H1 (cell line): ENCODE measurements at regions not wholly inside any gene's neighbourhood (a gene's known extent, or its start where the extent isn't known, plus 50 kb on each side); places are given as distances from the start of the nearest gene placed in this dataset.

Experiments used
- CTCF ChIA-PET: fragments of 300-600 bp; sonication (Branson Sonifier 250); formaldehyde crosslinking; loops from one replicate; lab custom pipeline; 2021; ENCODE audit not compliant: partially characterized antibody; lab: Charles Lee
- POLR2A ChIA-PET: fragments of 300-600 bp; sonication (Branson Sonifier 250); formaldehyde crosslinking; loops from one replicate; lab custom pipeline; 2021; ENCODE audit warnings: inconsistent platforms; ENCODE audit not compliant: partially characterized antibody; lab: Charles Lee
- DNase-seq, 2 experiments: peaks; one replicate each; pipeline versions ENCODE4 v3.0.0 to v3.0.0-alpha.2; 2010 to 2022; ENCODE audit warnings: low spot score in 2 of 2, low read depth in 1 of 2, mixed read lengths in 1 of 2
- FAIRE-seq: peaks from 2 replicates; lab custom pipeline; 2011; peaks lifted over from hg19 to GRCh38; lab: Jason Lieb, UNC
- H2AFZ ChIP-seq: 2 replicates; pipeline ENCODE4 v1.8.1; 2012; ENCODE audit warnings: low read length, inconsistent platforms
- H2AK5ac ChIP-seq: 2 replicates; pipeline ENCODE4 v1.6.1; 2013; ENCODE audit warnings: low read depth, low read length
- H2BK120ac ChIP-seq: replicated peaks from 2 replicates; pipeline ENCODE3; 2013; ENCODE audit warnings: low read depth, low read length, inconsistent platforms
- H2BK12ac ChIP-seq: 2 replicates; pipeline ENCODE4 v1.6.1; 2013; ENCODE audit warnings: low read depth, low read length
- H2BK15ac ChIP-seq: 2 replicates; pipeline ENCODE4 v1.6.1; 2013; ENCODE audit warnings: low read length
- H2BK20ac ChIP-seq: 2 replicates; pipeline ENCODE4 v1.6.1; 2013; ENCODE audit warnings: low read length
- H2BK5ac ChIP-seq: 2 replicates; pipeline ENCODE4 v1.6.1; 2013; ENCODE audit warnings: low read depth, low read length
- H3K14ac ChIP-seq: 2 replicates; pipeline ENCODE4 v1.6.1; 2013; ENCODE audit warnings: inconsistent platforms; ENCODE audit not compliant: insufficient read length
- H3K18ac ChIP-seq: 2 replicates; pipeline ENCODE4 v1.6.1; 2013; ENCODE audit warnings: low read length; ENCODE audit errors: extremely low read depth
- H3K23ac ChIP-seq: 2 replicates; pipeline ENCODE4 v1.6.1; 2013; ENCODE audit warnings: inconsistent platforms; ENCODE audit not compliant: insufficient read length
- H3K23me2 ChIP-seq: 2 replicates; pipeline ENCODE4 v1.6.1; 2013; ENCODE audit warnings: low read depth, low read length
- H3K27ac ChIP-seq: 2 replicates; pipeline ENCODE4 v1.6.1; 2011; ENCODE audit warnings: low read depth, low read length, inconsistent platforms
- H3K27me3 ChIP-seq, 4 experiments: replicated peaks in 1 of 4; 1 replicate in 1 of 4; 2 replicates in 3 of 4; pipeline versions ENCODE4 v1.6.1 to v1.8.1; 2011 to 2013; ENCODE audit warnings: low read length in 3 of 4, mild to moderate bottlenecking in 3 of 4, inconsistent platforms in 2 of 4, mixed read lengths in 2 of 4, moderate library complexity in 1 of 4; ENCODE audit not compliant: control insufficient read depth in 3 of 4, insufficient read depth in 3 of 4; ENCODE audit errors: extremely low read depth in 1 of 4
- H3K36me3 ChIP-seq, 4 experiments: 2 replicates each; pipeline versions ENCODE4 v1.6.1 to v1.8.1; 2011 to 2013; ENCODE audit warnings: mild to moderate bottlenecking in 4 of 4, low read length in 3 of 4, moderate library complexity in 2 of 4, control low read depth in 1 of 4, inconsistent platforms in 1 of 4; ENCODE audit not compliant: insufficient read depth in 4 of 4, control insufficient read depth in 2 of 4
- H3K4ac ChIP-seq: replicated peaks from 2 replicates; pipeline ENCODE3; 2013; ENCODE audit warnings: low read length, low read depth, mixed read lengths, inconsistent platforms; ENCODE audit not compliant: insufficient read length
- H3K4me1 ChIP-seq, 4 experiments: replicated peaks in 1 of 4; 1 replicate in 1 of 4; 2 replicates in 3 of 4; pipeline versions ENCODE4 v1.6.1 to v1.8.1; 2011 to 2013; ENCODE audit warnings: low read length in 3 of 4, inconsistent platforms in 2 of 4, mixed read lengths in 1 of 4; ENCODE audit not compliant: insufficient read depth in 4 of 4, control insufficient read depth in 3 of 4
- H3K4me2 ChIP-seq, 2 experiments: 2 replicates each; pipeline versions ENCODE4 v1.6.1 to v1.8.1; 2011 to 2013; ENCODE audit warnings: low read depth in 2 of 2, low read length in 2 of 2, control low read depth in 1 of 2, inconsistent platforms in 1 of 2, mild to moderate bottlenecking in 1 of 2; ENCODE audit not compliant: insufficient read depth in 1 of 2
- H3K4me3 ChIP-seq, 4 experiments: fragments of 200-600, 300-600 bp in 1 of 4; sonication (generic), shearing (Covaris generic), sonication (Bioruptor Twin) in 1 of 4; 2 replicates each; pipeline versions ENCODE4 v1.5.1 to v1.8.1; 2011 to 2016; ENCODE audit warnings: low read length in 4 of 4, low read depth in 3 of 4, control low read depth in 2 of 4, inconsistent platforms in 2 of 4, mild to moderate bottlenecking in 2 of 4, mixed read lengths in 1 of 4, moderate library complexity in 1 of 4; ENCODE audit not compliant: insufficient read depth in 2 of 4; ENCODE audit errors: extremely low read depth in 1 of 4
- H3K56ac ChIP-seq: replicated peaks from 2 replicates; pipeline ENCODE3; 2013; ENCODE audit warnings: low read depth, mild to moderate bottlenecking, mixed read lengths, low read length, inconsistent platforms; ENCODE audit not compliant: insufficient read length
- H3K79me1 ChIP-seq: 2 replicates; pipeline ENCODE4 v1.6.1; 2013; ENCODE audit warnings: low read depth, low read length, control low read depth
- H3K79me2 ChIP-seq, 2 experiments: 2 replicates each; pipeline versions ENCODE4 v1.6.1 to v1.8.1; 2012 to 2013; ENCODE audit warnings: low read length in 2 of 2, mild to moderate bottlenecking in 2 of 2, inconsistent platforms in 1 of 2; ENCODE audit not compliant: insufficient read depth in 2 of 2, control insufficient read depth in 1 of 2
- H3K9ac ChIP-seq, 4 experiments: replicated peaks in 1 of 4; 1 replicate in 1 of 4; 2 replicates in 3 of 4; pipeline versions ENCODE4 v1.6.1 to v1.8.1; 2011 to 2013; ENCODE audit warnings: low read depth in 3 of 4, low read length in 3 of 4, control low read depth in 2 of 4, mild to moderate bottlenecking in 2 of 4, moderate library complexity in 2 of 4, inconsistent platforms in 1 of 4; ENCODE audit errors: extremely low read depth in 1 of 4
- H3K9me3 ChIP-seq, 2 experiments: 2 replicates each; pipeline versions ENCODE4 v1.6.1 to v1.8.1; 2012 to 2013; ENCODE audit warnings: mild to moderate bottlenecking in 2 of 2, moderate library complexity in 2 of 2, control low read depth in 1 of 2, inconsistent platforms in 1 of 2, low read depth in 1 of 2, low read length in 1 of 2, mixed read lengths in 1 of 2; ENCODE audit not compliant: insufficient read depth in 2 of 2
- H4K20me1 ChIP-seq, 2 experiments: replicated peaks in 1 of 2; 2 replicates each; pipeline versions ENCODE3 to v1.8.1; 2011 to 2013; ENCODE audit warnings: inconsistent platforms in 2 of 2, low read length in 2 of 2, mild to moderate bottlenecking in 1 of 2; ENCODE audit not compliant: insufficient read depth in 2 of 2, control insufficient read depth in 1 of 2
- H4K5ac ChIP-seq: 2 replicates; pipeline ENCODE4 v1.6.1; 2013; ENCODE audit warnings: low read length, low read depth, mixed read lengths, inconsistent platforms; ENCODE audit not compliant: insufficient read length
- H4K8ac ChIP-seq: 2 replicates; pipeline ENCODE4 v1.8.0; 2013; ENCODE audit warnings: mild to moderate bottlenecking, moderate library complexity, low read length, inconsistent platforms; ENCODE audit not compliant: insufficient read depth; ENCODE audit errors: extremely low read depth
- H4K91ac ChIP-seq: replicated peaks from 2 replicates; pipeline ENCODE3; 2013; ENCODE audit warnings: low read length, mixed read lengths, inconsistent platforms; ENCODE audit not compliant: insufficient read length
- BRCA1 ChIP-seq: IDR thresholded peaks from 2 replicates; pipeline ENCODE4 v1.6.1; 2012; ENCODE audit warnings: low read depth, low read length, improper control_type of control experiment
- JUN ChIP-seq: IDR thresholded peaks from 2 replicates; pipeline ENCODE4 v1.6.1; 2011; ENCODE audit warnings: low read depth, mild to moderate bottlenecking, improper control_type of control experiment, low read length
- POLR2AphosphoS5 ChIP-seq: IDR thresholded peaks from 2 replicates; pipeline ENCODE4 v1.6.1; 2011; ENCODE audit warnings: low read depth, low read length
- POU5F1 ChIP-seq: IDR thresholded peaks from 2 replicates; pipeline ENCODE4 v1.6.1; 2011; ENCODE audit warnings: low read depth, mild to moderate bottlenecking, low read length, moderate library complexity
- RNF2 ChIP-seq: fragments of 200-900, 300-1000 bp; sonication (generic); IDR thresholded peaks from 2 replicates; pipeline ENCODE4 v1.7.1; 2016; ENCODE audit warnings: borderline replicate concordance, low read depth, mild to moderate bottlenecking, antibody characterized with exemption, low read length; ENCODE audit not compliant: poor library complexity, severe bottlenecking; ENCODE audit errors: missing control alignments
- SAP30 ChIP-seq: fragments of 300-600 bp; sonication (generic); IDR thresholded peaks from 2 replicates; pipeline ENCODE4 v1.7.1; 2012; ENCODE audit warnings: low read length, moderate library complexity, mild to moderate bottlenecking, inconsistent platforms; ENCODE audit not compliant: insufficient read depth, insufficient replicate concordance
- SIRT6 ChIP-seq: IDR thresholded peaks from one replicate; pipeline ENCODE4 v1.7.1; 2012; ENCODE audit warnings: low read length, inconsistent platforms
- SP1 ChIP-seq: IDR thresholded peaks from 2 replicates; pipeline ENCODE4 v1.6.1; 2011; ENCODE audit warnings: low read depth, low read length
- SP2 ChIP-seq: IDR thresholded peaks from 2 replicates; pipeline ENCODE4 v1.6.1; 2012; ENCODE audit warnings: mild to moderate bottlenecking, low read length, inconsistent platforms
- TAF7 ChIP-seq: optimal IDR thresholded peaks from 2 replicates; pipeline ENCODE3; 2011; ENCODE audit warnings: low read depth, mild to moderate bottlenecking, inconsistent platforms, low read length, moderate library complexity, borderline replicate concordance
- TBP ChIP-seq: IDR thresholded peaks from 2 replicates; pipeline ENCODE4 v1.6.1; 2011; ENCODE audit warnings: low read depth, low read length, improper control_type of control experiment
- TCF12 ChIP-seq: IDR thresholded peaks from 2 replicates; pipeline ENCODE4 v1.6.1; 2011; ENCODE audit warnings: low read depth, mild to moderate bottlenecking, low read length
- TEAD4 ChIP-seq: IDR thresholded peaks from 2 replicates; pipeline ENCODE4 v1.6.1; 2012; ENCODE audit warnings: low read depth, low read length, inconsistent platforms, mixed read lengths
- ZNF274 ChIP-seq: IDR thresholded peaks from 2 replicates; pipeline ENCODE4 v1.7.0; 2012; ENCODE audit warnings: low read length, borderline replicate concordance; ENCODE audit errors: extremely low read depth
- TF ChIP-seq, protein P1 (sequence below): IDR thresholded peaks from 2 replicates; pipeline ENCODE4 v1.6.1; 2012; ENCODE audit warnings: inconsistent platforms

- no peak overlapping the region for H2BK15ac ChIP-seq
- H2BK5ac ChIP-seq, result no peak overlapping the region
- no peaks in the 10 kb centered on the region for H3K9me3 ChIP-seq
- H4K20me1 ChIP-seq, result no peaks in the 10 kb centered on the region
- no peak overlapping the region for H3K4ac ChIP-seq
- H3K4me2 ChIP-seq, result no peak overlapping the region
- H3K27me3 ChIP-seq, result no peaks in the 10 kb centered on the region
- H3K23ac ChIP-seq, result no peak overlapping the region
- no peak overlapping the region for H2BK12ac ChIP-seq
- FAIRE-seq (no peak), DNase-seq (no peak)
- H2BK20ac ChIP-seq, result no peak overlapping the region
- H3K79me2 ChIP-seq, result no peaks in the 10 kb centered on the region
- CTCF ChIA-PET, result no interaction called here
- H3K23me2 ChIP-seq, result no peaks in the 10 kb centered on the region
- no peak overlapping the region for H2AK5ac ChIP-seq
- no peak overlapping the region for H2AFZ ChIP-seq
- H3K4me3 ChIP-seq, result no peak overlapping the region
- H3K4me1 ChIP-seq, result no peaks in the 10 kb centered on the region
- no peak overlapping the region for H4K5ac ChIP-seq
- H4K8ac ChIP-seq, result no peak overlapping the region
- H3K56ac ChIP-seq, result no peak overlapping the region
- H2BK120ac ChIP-seq, result no peak overlapping the region
- no peak overlapping the region for H4K91ac ChIP-seq
- POLR2A ChIA-PET, result no interaction called here
- H3K18ac ChIP-seq, result no peak overlapping the region
- H3K36me3 ChIP-seq, result no peaks in the 10 kb centered on the region
- no peak overlapping the region for H3K27ac ChIP-seq
- no peaks in the 10 kb centered on the region for H3K79me1 ChIP-seq
- no peak overlapping the region for H3K14ac ChIP-seq
- H3K9ac ChIP-seq, result no peak overlapping the region
- TF ChIP-seq SAP30, result no peak
- TF ChIP-seq RNF2, result no peak
- TF ChIP-seq ZNF274, result no peak
- TF ChIP-seq BRCA1, result no peak
- TF ChIP-seq JUN, result no peak
- no peak for TF ChIP-seq TCF12
- TF ChIP-seq SIRT6, result no peak
- TF ChIP-seq POU5F1, result no peak
- no peak for TF ChIP-seq TEAD4
- no peak for TF ChIP-seq SP1
- no peak for TF ChIP-seq SP2
- TF ChIP-seq TAF7, result no peak
- TF ChIP-seq, protein P1, sequence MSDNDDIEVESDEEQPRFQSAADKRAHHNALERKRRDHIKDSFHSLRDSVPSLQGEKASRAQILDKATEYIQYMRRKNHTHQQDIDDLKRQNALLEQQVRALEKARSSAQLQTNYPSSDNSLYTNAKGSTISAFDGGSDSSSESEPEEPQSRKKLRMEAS, result no peak
- no peak for TF ChIP-seq TBP
- TF ChIP-seq POLR2AphosphoS5, result no peak
These were observed 1081.4 kb upstream of the NRXN1 start for GRCh38 chr2:52113338-52113737.
